ENCODE measurements at regions not wholly inside any gene's neighbourhood (a gene's known extent, or its start where the extent isn't known, plus 50 kb on each side); places are given as distances from the start of the nearest gene placed in this dataset.

GRCh38 chr17:77090476-77090875, 50.3 kb upstream of the SEC14L1 start:
- 71 to 75% methylated on average over 3 to 5 of the region's 5 CpGs for WGBS, 2 donors (ENCODE audit: low coverage in 1 of 2)
- TF ChIP-seq EP300 (IDR thresholded peaks at IDR 0.05; ENCODE audit: low read depth) (no peak), CTCF (IDR thresholded peaks at IDR 0.05) (no peak), POLR2A (IDR thresholded peaks at IDR 0.05) (no peak), POLR2AphosphoS5 (IDR thresholded peaks at IDR 0.05) (no peak)
- intact Hi-C loops (cut with DNase I; ENCODE audit: low total_unique reads) (loop anchor here (5.0 kb wide), 1 partner anchor 52 kb away; the partner anchor contains the start of gene SEC14L1), in situ Hi-C loops (cut with MboI; ENCODE audit: low pct_ligation_motif_present in 1 of 4, low pct_unique_long_range_greater_than_20kb in 1 of 4, low sequenced_read_pairs in 3 of 4) (no loop called here)
- peaks cover 0 to 16% (median 6%) of the 10 kb centered on the region in 4 donors for H3K36me3 ChIP-seq
- peak; percentile 23 for DNase-seq
- H3K27me3 ChIP-seq = no peaks in the 10 kb centered on the region
- H3K9me3 ChIP-seq = no peaks in the 10 kb centered on the region
- H3K4me1 ChIP-seq = peaks cover 7 to 33% (median 19%) of the 10 kb centered on the region in 4 donors
- peak overlapping the region in 2 of 4 donors; percentile 90 to 91 for H3K27ac ChIP-seq
- no peak overlapping the region for H3K4me3 ChIP-seq

Small RNA genes lying in the stretch of these regions (small RNA-seq; reads per million reads assigned to genes)
- 0 reads per million in 4 donors for gene RF00017
- 0 reads per million in 4 donors for gene SCARNA16
